Bronchial epithelial cell (primary cell): ENCODE measurements at regions not wholly inside any gene's neighbourhood (a gene's known extent, or its start where the extent isn't known, plus 50 kb on each side); places are given as distances from the start of the nearest gene placed in this dataset.

Experiments
- DNase-seq: peaks from one replicate; pipeline ENCODE4 v3.0.0-alpha.2; 2010; ENCODE audit warnings: low read depth
- FAIRE-seq: peaks from 2 replicates; lab custom pipeline; 2011; peaks lifted over from hg19 to GRCh38; lab: Jason Lieb, UNC
- H3K27me3 ChIP-seq: 2 replicates; pipeline ENCODE4 v1.5.1; 2011; ENCODE audit warnings: low read length; ENCODE audit not compliant: control insufficient read depth, insufficient read depth
- H3K36me3 ChIP-seq: 2 replicates; pipeline ENCODE4 v1.5.1; 2011; ENCODE audit warnings: low read length; ENCODE audit not compliant: control insufficient read depth, insufficient read depth
- H3K4me3 ChIP-seq: 2 replicates; pipeline ENCODE4 v1.5.1; 2011; ENCODE audit warnings: mild to moderate bottlenecking, low read depth, low read length, control low read depth
- CTCF ChIP-seq: IDR thresholded peaks from 2 replicates; pipeline ENCODE4 v1.5.1; 2011; ENCODE audit warnings: mild to moderate bottlenecking, moderate library complexity, low read length, control low read depth, inconsistent platforms; ENCODE audit not compliant: insufficient read depth, severe bottlenecking

- Histone ChIP-seq H3K4me3 (no peak overlapping the region), H3K27me3 (no peaks in the 10 kb centered on the region), H3K36me3 (no peaks in the 10 kb centered on the region)
- TF ChIP-seq CTCF, result no peak
- DNase-seq, result no peak
- no peak for FAIRE-seq
Measured at GRCh38 chr19:16016226-16017137, 59.8 kb upstream of the TPM4 start.

GRCh38 chr19:16017138-16017490 lies 59.2 kb upstream of the TPM4 start:
- no peaks in the 10 kb centered on the region for H3K36me3 ChIP-seq
- TF ChIP-seq CTCF, result no peak
- DNase-seq (no peak), FAIRE-seq (peak; percentile 75)
- no peak overlapping the region for H3K4me3 ChIP-seq
- no peaks in the 10 kb centered on the region for H3K27me3 ChIP-seq

GRCh38 chr19:16018106-16018755 lies 58.1 kb upstream of the TPM4 start:
- FAIRE-seq (no peak), DNase-seq (no peak)
- no peak for TF ChIP-seq CTCF

GRCh38 chr19:16018801-16019551 lies 57.3 kb upstream of the TPM4 start:
- H3K36me3 ChIP-seq, result no peaks in the 10 kb centered on the region
- FAIRE-seq (no peak), DNase-seq (no peak)
- H3K27me3 ChIP-seq, result no peaks in the 10 kb centered on the region
- H3K4me3 ChIP-seq, result no peak overlapping the region
- TF ChIP-seq CTCF, result no peak

More at GRCh38 chr19:16018106-16018755, 58.1 kb upstream of the TPM4 start:
- H3K4me3 ChIP-seq, result no peak overlapping the region
- H3K36me3 ChIP-seq, result no peaks in the 10 kb centered on the region
- no peaks in the 10 kb centered on the region for H3K27me3 ChIP-seq

GRCh38 chr19:16019691-16020448 lies 56.4 kb upstream of the TPM4 start:
- DNase-seq (no peak), FAIRE-seq (no peak)
- H3K27me3 ChIP-seq, result no peaks in the 10 kb centered on the region
- H3K4me3 ChIP-seq, result no peak overlapping the region
- H3K36me3 ChIP-seq, result no peaks in the 10 kb centered on the region
- TF ChIP-seq CTCF, result no peak
